B cell (primary cell): ENCODE measurements at regions not wholly inside any gene's neighbourhood (a gene's known extent, or its start where the extent isn't known, plus 50 kb on each side); places are given as distances from the start of the nearest gene placed in this dataset.

Experiments
- ATAC-seq: fragments of 200-7000 bp; cut with Tn5 transposase; one replicate; pipeline ENCODE4 v1.10.0; 2021; ENCODE audit warnings: low read depth, mild to moderate bottlenecking, moderate number of reproducible peaks, moderate library complexity
- CTCF ChIA-PET: fragments of 350-600 bp; sonication (Branson Sonifier 250); formaldehyde crosslinking; loops from one replicate; lab custom pipeline; 2021; ENCODE audit warnings: antibody characterized with exemption, inconsistent platforms; lab: Charles Lee
- POLR2A ChIA-PET: fragments of 350-600 bp; sonication (Branson Sonifier 250); formaldehyde crosslinking; loops from one replicate; lab custom pipeline; 2021; ENCODE audit warnings: antibody characterized with exemption; lab: Charles Lee
- DNase-seq: peaks from one replicate; pipeline ENCODE4 v3.0.0; 2013
- H2AFZ ChIP-seq: 2 replicates; pipeline ENCODE4 v1.6.1; 2012; ENCODE audit warnings: mild to moderate bottlenecking, low read depth, low read length; ENCODE audit not compliant: insufficient read depth, poor library complexity, severe bottlenecking
- H3K27ac ChIP-seq, 2 donors: 1 replicate in 1 of 2; 2 replicates in 1 of 2; pipeline ENCODE4 v1.5.1; 2012 to 2013; ENCODE audit warnings: low read length in 2 of 2, mild to moderate bottlenecking in 2 of 2, moderate library complexity in 1 of 2
- H3K27me3 ChIP-seq, 4 experiments: fragments of 200-600 bp in 1 of 4; sonication (generic) in 1 of 4; replicated peaks in 1 of 4; 1 replicate in 2 of 4; 2 replicates in 2 of 4; pipeline versions ENCODE4 v1.6.1 to v1.7.0; 2013 to 2016; ENCODE audit warnings: low read length in 3 of 4, mild to moderate bottlenecking in 2 of 4, mixed read lengths in 1 of 4, moderate library complexity in 1 of 4; ENCODE audit not compliant: insufficient read depth in 4 of 4, control insufficient read depth in 3 of 4; ENCODE audit errors: control extremely low read depth in 1 of 4
- H3K36me3 ChIP-seq, 2 experiments: replicated peaks in 1 of 2; 1 replicate in 1 of 2; 2 replicates in 1 of 2; pipeline versions ENCODE4 v1.6.1 to v1.7.1; 2013; ENCODE audit warnings: low read length in 1 of 2; ENCODE audit not compliant: insufficient read depth in 2 of 2, control insufficient read depth in 1 of 2; ENCODE audit errors: control extremely low read depth in 1 of 2, extremely low read depth in 1 of 2
- H3K4me1 ChIP-seq, 2 donors: fragments of 200-600 bp in 1 of 2; sonication (generic) in 1 of 2; 1 replicate in 1 of 2; 2 replicates in 1 of 2; pipeline versions ENCODE4 v1.5.1 to v1.6.1; 2013 to 2017; ENCODE audit warnings: low read length in 2 of 2; ENCODE audit not compliant: control insufficient read depth in 2 of 2, insufficient read depth in 2 of 2
- H3K4me2 ChIP-seq: replicated peaks from 2 replicates; pipeline ENCODE3; 2012; ENCODE audit warnings: mild to moderate bottlenecking, low read depth, low read length; ENCODE audit not compliant: poor library complexity, severe bottlenecking
- H3K4me3 ChIP-seq, 5 experiments: fragments of 200-600 bp in 1 of 5; sonication (generic) in 1 of 5; 1 replicate in 3 of 5; 2 replicates in 2 of 5; pipeline versions ENCODE4 v1.5.1 to v1.7.0; 2011 to 2016; ENCODE audit warnings: low read length in 4 of 5, mild to moderate bottlenecking in 4 of 5, low read depth in 2 of 5, control low read depth in 1 of 5, moderate library complexity in 1 of 5; ENCODE audit not compliant: insufficient read depth in 1 of 5; ENCODE audit errors: control extremely low read depth in 1 of 5, extremely low read depth in 1 of 5
- H3K79me2 ChIP-seq: fragments of 200-600 bp; sonication (generic); one replicate; pipeline ENCODE4 v1.6.0; 2016; ENCODE audit warnings: low read length; ENCODE audit not compliant: control insufficient read depth, insufficient read depth
- H3K9ac ChIP-seq: fragments of 200-600 bp; sonication (generic); 2 replicates; pipeline ENCODE4 v1.6.1; 2017; ENCODE audit warnings: mild to moderate bottlenecking, low read length, moderate library complexity
- H3K9me3 ChIP-seq, 3 donors: one replicate each; pipeline versions ENCODE4 v1.6.1 to v1.7.1; 2013; ENCODE audit warnings: low read length in 2 of 3; ENCODE audit not compliant: control insufficient read depth in 2 of 3, insufficient read depth in 1 of 3; ENCODE audit errors: control extremely low read depth in 1 of 3
- H4K20me1 ChIP-seq: 2 replicates; pipeline ENCODE4 v1.6.0; 2012; ENCODE audit warnings: mild to moderate bottlenecking, low read length; ENCODE audit not compliant: insufficient read depth, control insufficient read depth, poor library complexity, severe bottlenecking
- H3K27ac Mint-ChIP-seq: one replicate; pipeline ENCODE4 v1.8.0; 2021; ENCODE audit warnings: mixed read lengths
- H3K27me3 Mint-ChIP-seq: one replicate; pipeline ENCODE4 v1.8.0; 2021; ENCODE audit warnings: mixed read lengths
- H3K4me1 Mint-ChIP-seq: one replicate; pipeline ENCODE4 v1.8.0; 2021; ENCODE audit warnings: mixed read lengths
- H3K4me3 Mint-ChIP-seq: one replicate; pipeline ENCODE4 v1.8.0; 2021; ENCODE audit warnings: mixed read lengths
- H3K9me3 Mint-ChIP-seq: one replicate; pipeline ENCODE4 v1.8.0; 2022; ENCODE audit warnings: mixed read lengths; ENCODE audit not compliant: insufficient read depth
- CTCF ChIP-seq: fragments of 200-600 bp; IDR thresholded peaks from one replicate; pipeline ENCODE4 v1.8.0; 2022; ENCODE audit warnings: antibody characterized with exemption, mild to moderate bottlenecking
- EZH2 ChIP-seq: IDR thresholded peaks from 2 replicates; pipeline ENCODE4 v1.6.1; 2012; ENCODE audit warnings: borderline replicate concordance, low read depth, mild to moderate bottlenecking, moderate library complexity, low read length; ENCODE audit not compliant: insufficient read depth, poor library complexity, severe bottlenecking
- WGBS: methylation state at CpG from one replicate; pipeline ENCODE4 v1.1.5; 2013; ENCODE audit warnings: missing lambda C conversion rate; ENCODE audit not compliant: insufficient coverage; 5-methylcytosine and 5-hydroxymethylcytosine counted together
- intact Hi-C: fragments of 100-400 bp; cut with micrococcal nuclease; formaldehyde crosslinking; loops from one replicate; pipeline ENCODE4 v1.10.0; 2022

DNA sequence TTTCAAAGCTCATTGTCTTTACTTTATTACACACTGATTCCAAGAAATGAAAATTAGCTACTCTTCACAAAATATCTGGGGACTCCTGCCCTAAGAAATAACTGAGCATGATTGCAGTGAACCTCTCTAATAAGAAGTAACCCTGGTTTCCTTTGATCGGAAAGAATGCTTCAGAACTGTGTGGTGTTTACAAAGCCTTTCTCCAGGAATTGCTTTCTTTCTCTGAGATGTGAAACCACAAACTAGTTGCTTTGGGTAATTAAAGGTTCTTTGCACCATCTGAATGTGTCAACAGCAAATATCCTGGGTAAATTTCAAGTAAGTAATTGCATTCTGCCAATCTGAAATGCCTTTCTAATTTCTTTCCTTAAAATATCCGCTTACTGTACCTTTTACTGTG is 292.9 kb upstream of the SLIT2 start:
- no CpG with 5 or more reads among the region's 2 CpGs for WGBS
- H3K27ac Mint-ChIP-seq = no peak overlapping the region
- Histone ChIP-seq H3K4me1 (no peaks in the 10 kb centered on the region), H3K9ac (no peak overlapping the region), H3K4me3 (no peak overlapping the region), H3K9me3 (no peaks in the 10 kb centered on the region), H2AFZ (no peak overlapping the region), H3K27ac (no peak overlapping the region), H3K79me2 (no peaks in the 10 kb centered on the region), H4K20me1 (no peaks in the 10 kb centered on the region), H3K36me3 (no peaks in the 10 kb centered on the region), H3K4me2 (no peak overlapping the region), H3K27me3 (no peaks in the 10 kb centered on the region)
- no peak for ATAC-seq
- DNase-seq = no peak
- no peaks in the 10 kb centered on the region for H3K27me3 Mint-ChIP-seq
- no peak overlapping the region for H3K4me3 Mint-ChIP-seq
- intact Hi-C loops = no loop called here
- no peaks in the 10 kb centered on the region for H3K9me3 Mint-ChIP-seq
- ChIA-PET CTCF (no interaction called here), POLR2A (no interaction called here)
- TF ChIP-seq CTCF (no peak), EZH2 (no peak)
- no peaks in the 10 kb centered on the region for H3K4me1 Mint-ChIP-seq

GRCh38 chr4:19947349-19947748 is 304.4 kb upstream of the SLIT2 start:
- ATAC-seq (no peak), DNase-seq (no peak)
- no peak overlapping the region for H3K9ac ChIP-seq
- intact Hi-C loops = no loop called here
- H4K20me1 ChIP-seq = no peaks in the 10 kb centered on the region
- Mint-ChIP-seq H3K27ac (no peak overlapping the region), H3K4me1 (no peaks in the 10 kb centered on the region), H3K9me3 (no peaks in the 10 kb centered on the region), H3K27me3 (no peaks in the 10 kb centered on the region), H3K4me3 (no peak overlapping the region)
- H3K4me2 ChIP-seq = no peak overlapping the region
- no peaks in the 10 kb centered on the region for H3K79me2 ChIP-seq
- H3K36me3 ChIP-seq = no peaks in the 10 kb centered on the region
- no peaks in the 10 kb centered on the region for H3K4me1 ChIP-seq
- ChIA-PET POLR2A (no interaction called here), CTCF (no interaction called here)
- H3K9me3 ChIP-seq = no peaks in the 10 kb centered on the region
- no peak overlapping the region for H3K4me3 ChIP-seq
- no peak overlapping the region for H2AFZ ChIP-seq
- H3K27me3 ChIP-seq = no peaks in the 10 kb centered on the region
- no CpG with 5 or more reads among the region's 1 CpG for WGBS
- no peak overlapping the region for H3K27ac ChIP-seq
- no peak for TF ChIP-seq CTCF
- TF ChIP-seq EZH2 = no peak
